ENCODE measurements at regions not wholly inside any gene's neighbourhood (a gene's known extent, or its start where the extent isn't known, plus 50 kb on each side); places are given as distances from the start of the nearest gene placed in this dataset.

GRCh38 chr11:31967404-31968130 is 123.3 kb upstream of the RCN1 start:
- no peak for TF ChIP-seq CTCF (optimal IDR thresholded peaks at IDR 0.05 in 1 of 3, IDR thresholded peaks at IDR 0.05 in 1 of 3, conservative IDR thresholded peaks at IDR 0.05 in 1 of 3; ENCODE audit: extremely low read depth in 1 of 3, insufficient read depth in 2 of 3, low read length in 3 of 3)
- TF ChIP-seq EZH2 (IDR thresholded peaks at IDR 0.05; ENCODE audit: low read length): no peak
